SK-N-SH (cell line): ENCODE measurements at regions not wholly inside any gene's neighbourhood (a gene's known extent, or its start where the extent isn't known, plus 50 kb on each side); places are given as distances from the start of the nearest gene placed in this dataset.

Experiments
- CTCF ChIA-PET: fragments of 300-600, 350-600 bp; formaldehyde crosslinking; extraction: SDS; loops from one replicate; lab custom pipeline; 2021; lab: Yijun Ruan, JAX
- POLR2A ChIA-PET: fragments of 350-600 bp; sonication (Branson Sonifier 250); formaldehyde crosslinking; extraction: SDS; loops from one replicate; lab custom pipeline; 2020; ENCODE audit warnings: antibody characterized with exemption, inconsistent platforms; lab: Yijun Ruan, JAX
- DNase-seq: peaks from one replicate; pipeline ENCODE4 v3.0.0; 2012
- H2AFZ ChIP-seq: fragments of 200-600 bp; sonication (generic); 2 replicates; pipeline ENCODE4 v1.8.1; 2016; ENCODE audit warnings: antibody characterized with exemption, mild to moderate bottlenecking, low read depth
- H3F3A ChIP-seq: fragments of 200-600 bp; sonication (generic); replicated peaks from 2 replicates; pipeline ENCODE3; 2016; ENCODE audit warnings: antibody characterized with exemption, mild to moderate bottlenecking; ENCODE audit not compliant: insufficient read depth
- H3K27ac ChIP-seq, 2 experiments: fragments of 200-500 bp in 1 of 2; fragments of 200-600 bp in 1 of 2; sonication (Bioruptor generic) in 1 of 2; sonication (generic), shearing (Covaris generic) in 1 of 2; 2 replicates each; pipeline versions ENCODE4 v1.5.1 to v1.6.1; 2014 to 2016; ENCODE audit warnings: low read depth in 2 of 2, inconsistent platforms in 1 of 2, low read length in 1 of 2, mild to moderate bottlenecking in 1 of 2, mixed read lengths in 1 of 2
- H3K27me3 ChIP-seq: fragments of 200-600 bp; sonication (generic), shearing (Covaris generic); 2 replicates; pipeline ENCODE4 v1.6.1; 2016; ENCODE audit warnings: mixed run types; ENCODE audit not compliant: insufficient read depth
- H3K36me3 ChIP-seq, 2 experiments: fragments of 200-500 bp in 1 of 2; fragments of 200-600 bp in 1 of 2; sonication (Bioruptor generic) in 1 of 2; sonication (generic) in 1 of 2; replicated peaks in 1 of 2; 2 replicates each; pipeline versions ENCODE3 to v1.5.1; 2014 to 2016; ENCODE audit warnings: low read length in 1 of 2, mild to moderate bottlenecking in 1 of 2; ENCODE audit not compliant: insufficient read depth in 2 of 2, control insufficient read depth in 1 of 2
- H3K4me1 ChIP-seq, 2 experiments: fragments of 200-500 bp in 1 of 2; fragments of 200-600 bp in 1 of 2; sonication (Bioruptor generic) in 1 of 2; sonication (generic), shearing (Covaris generic) in 1 of 2; 2 replicates each; pipeline versions ENCODE4 v1.5.1 to v1.6.1; 2014 to 2016; ENCODE audit warnings: low read depth in 1 of 2, low read length in 1 of 2, mixed run types in 1 of 2; ENCODE audit not compliant: insufficient read depth in 2 of 2, control insufficient read depth in 1 of 2
- H3K4me2 ChIP-seq: fragments of 200-600 bp; sonication (generic), shearing (Covaris generic); 2 replicates; pipeline ENCODE4 v1.6.1; 2017; ENCODE audit warnings: mixed run types
- H3K4me3 ChIP-seq, 2 experiments: fragments of 200-500 bp in 1 of 2; fragments of 200-600 bp in 1 of 2; sonication (Bioruptor generic) in 1 of 2; sonication (generic), shearing (Covaris generic) in 1 of 2; 2 replicates each; pipeline versions ENCODE4 v1.5.1 to v1.8.1; 2014 to 2016; ENCODE audit warnings: low read depth in 2 of 2, inconsistent platforms in 1 of 2, low read length in 1 of 2, mild to moderate bottlenecking in 1 of 2, mixed read lengths in 1 of 2, moderate library complexity in 1 of 2
- H3K79me2 ChIP-seq: fragments of 200-600 bp; sonication (generic); 2 replicates; pipeline ENCODE4 v1.8.1; 2017; ENCODE audit warnings: mild to moderate bottlenecking; ENCODE audit not compliant: insufficient read depth
- H3K9ac ChIP-seq: fragments of 200-600 bp; sonication (generic); 2 replicates; pipeline ENCODE4 v1.6.1; 2017; ENCODE audit warnings: mixed run types
- H3K9me2 ChIP-seq: fragments of 200-600 bp; sonication (generic); 2 replicates; pipeline ENCODE4 v1.6.1; 2017; ENCODE audit warnings: mixed run types
- H3K9me3 ChIP-seq: fragments of 200-600 bp; sonication (generic); 2 replicates; pipeline ENCODE4 v1.6.1; 2017; ENCODE audit warnings: mixed run types, mild to moderate bottlenecking, moderate library complexity
- H4K20me1 ChIP-seq: fragments of 200-600 bp; sonication (generic); 2 replicates; pipeline ENCODE4 v1.6.1; 2017; ENCODE audit warnings: mild to moderate bottlenecking, mixed run types; ENCODE audit not compliant: insufficient read depth
- CHD2 ChIP-seq: fragments of 150-350 bp; IDR thresholded peaks from 2 replicates; pipeline ENCODE4 v1.6.1; 2018; ENCODE audit warnings: low read length; ENCODE audit not compliant: partially characterized antibody
- ELF1 ChIP-seq: IDR thresholded peaks from 2 replicates; pipeline ENCODE4 v1.4.0; 2012
- EP300 ChIP-seq, 2 experiments: IDR thresholded peaks; 2 replicates each; pipeline versions ENCODE4 v1.4.0 to v1.6.1; 2012; ENCODE audit warnings: borderline replicate concordance in 1 of 2, low read depth in 1 of 2, low read length in 1 of 2
- MXI1 ChIP-seq: IDR thresholded peaks from 2 replicates; pipeline ENCODE4 v1.6.1; 2012; ENCODE audit warnings: mild to moderate bottlenecking, low read depth, low read length, improper control_type of control experiment
- PBX3 ChIP-seq: IDR thresholded peaks from 2 replicates; pipeline ENCODE4; 2012
- RCOR1 ChIP-seq: fragments of 150-350 bp; IDR thresholded peaks from 2 replicates; pipeline ENCODE4 v1.6.1; 2017; ENCODE audit warnings: antibody characterized with exemption, low read length
- REST ChIP-seq: IDR thresholded peaks from 2 replicates; pipeline ENCODE4 v1.6.1; 2012; ENCODE audit warnings: mild to moderate bottlenecking, low read depth, low read length, moderate library complexity
- RFX5 ChIP-seq: IDR thresholded peaks from 2 replicates; pipeline ENCODE4 v1.6.1; 2012; ENCODE audit warnings: mild to moderate bottlenecking, improper control_type of control experiment, low read length
- SIN3A ChIP-seq: IDR thresholded peaks from 2 replicates; pipeline ENCODE4 v1.6.1; 2012; ENCODE audit warnings: low read depth, mild to moderate bottlenecking, low read length, moderate library complexity, borderline replicate concordance
- SMC3 ChIP-seq: IDR thresholded peaks from 2 replicates; pipeline ENCODE4 v1.6.1; 2012; ENCODE audit warnings: low read depth, low read length, improper control_type of control experiment
- TCF12 ChIP-seq: IDR thresholded peaks from 2 replicates; pipeline ENCODE4 v1.4.0; 2012
- TEAD4 ChIP-seq: IDR thresholded peaks from 2 replicates; pipeline ENCODE4 v1.4.0; 2012; ENCODE audit warnings: mild to moderate bottlenecking, borderline replicate concordance; ENCODE audit not compliant: insufficient read depth
- USF1 ChIP-seq: IDR thresholded peaks from 2 replicates; pipeline ENCODE4 v1.4.0; 2012; ENCODE audit warnings: low read depth, borderline replicate concordance
- ZBTB33 ChIP-seq: IDR thresholded peaks from 2 replicates; pipeline ENCODE4 v1.4.0; 2012; ENCODE audit warnings: low read depth, borderline replicate concordance
- WGBS: methylation state at CpG from one replicate; pipeline ENCODE4 v1.1.6; 2017; ENCODE audit warnings: low lambda C conversion rate; 5-methylcytosine and 5-hydroxymethylcytosine counted together

GRCh38 chr1:104072915-104073371 lies 323.2 kb downstream of the AMY1C start:
- H3K36me3 ChIP-seq: no peaks in the 10 kb centered on the region
- no peaks in the 10 kb centered on the region for H3F3A ChIP-seq
- no peaks in the 10 kb centered on the region for H3K9me2 ChIP-seq
- H3K27ac ChIP-seq: no peak overlapping the region
- ChIA-PET CTCF (interaction anchor here (0.6 kb wide), 1 partner anchor 330 kb away, joined by 3 read pairs; no protein-coding TSS in a partner anchor), POLR2A (no interaction called here)
- no peaks in the 10 kb centered on the region for H3K9me3 ChIP-seq
- no peak overlapping the region for H3K4me3 ChIP-seq
- no peak for TF ChIP-seq SMC3
- TF ChIP-seq ELF1: no peak
- TF ChIP-seq CHD2: no peak
- no peak for TF ChIP-seq REST
- no peak for TF ChIP-seq USF1
- TF ChIP-seq MXI1: no peak
- TF ChIP-seq TEAD4: no peak
- no peak for TF ChIP-seq ZBTB33
- no peak for TF ChIP-seq EP300 (IDR thresholded peaks at IDR 0.05; ENCODE audit: borderline replicate concordance in 1 of 2, low read depth in 1 of 2, low read length in 1 of 2)
- no peak for TF ChIP-seq RCOR1
- TF ChIP-seq RFX5: no peak
- TF ChIP-seq PBX3: no peak
- TF ChIP-seq SIN3A: no peak
- TF ChIP-seq TCF12: no peak
- no peak overlapping the region for H3K9ac ChIP-seq
- no peak overlapping the region for H3K4me2 ChIP-seq
- no peaks in the 10 kb centered on the region for H3K4me1 ChIP-seq
- no peaks in the 10 kb centered on the region for H3K79me2 ChIP-seq
- H2AFZ ChIP-seq: no peak overlapping the region
- DNase-seq: no peak
- 76% methylated on average over 10 of the region's 23 CpGs for WGBS
- no peaks in the 10 kb centered on the region for H3K27me3 ChIP-seq
- no peaks in the 10 kb centered on the region for H4K20me1 ChIP-seq
